ENCODE measurements at regions not wholly inside any gene's neighbourhood (a gene's known extent, or its start where the extent isn't known, plus 50 kb on each side); places are given as distances from the start of the nearest gene placed in this dataset.

GRCh38 chr11:34812905-34813576 is 103.1 kb downstream of the APIP start:
- intact Hi-C loops (cut with DNase I, micrococcal nuclease), result no loop called here
- Histone ChIP-seq H3K4me1 (ENCODE audit: insufficient read depth, low read length) (no peaks in the 10 kb centered on the region), H3K9me3 (ENCODE audit: control insufficient read depth in 1 of 2, insufficient read depth in 1 of 2, low read length in 2 of 2) (peaks cover 4 to 20% of the 10 kb centered on the region in 2 experiments), H3K27ac (ENCODE audit: low read depth in 1 of 2, low read length in 2 of 2) (no peak overlapping the region), H3K27me3 (ENCODE audit: control insufficient read depth in 1 of 2, insufficient read depth in 2 of 2, low read length in 2 of 2) (peaks cover 0 to 8% of the 10 kb centered on the region in 2 experiments), H3K4me3 (ENCODE audit: low read length) (no peak overlapping the region), H3K36me3 (ENCODE audit: insufficient read depth, low read length) (no peaks in the 10 kb centered on the region)
- ChIA-PET POLR2A (no interaction called here), CTCF (no interaction called here)
- no peak overlapping the region for H3K4me3 Mint-ChIP-seq
- DNase-seq (no peak), ATAC-seq (ENCODE audit: poor library complexity) (no peak)
- H3K36me3 Mint-ChIP-seq (ENCODE audit: low read depth), result no peaks in the 10 kb centered on the region
- no peak for TF ChIP-seq CTCF (IDR thresholded peaks at IDR 0.05)
- H3K27ac Mint-ChIP-seq, result no peak overlapping the region
- H3K4me1 Mint-ChIP-seq (ENCODE audit: low read depth), result no peaks in the 10 kb centered on the region
- H3K27me3 Mint-ChIP-seq, result peaks cover 12% of the 10 kb centered on the region
- H3K9me3 Mint-ChIP-seq, result peaks cover 32% of the 10 kb centered on the region

GRCh38 chr11:34811858-34812257 is 104.3 kb downstream of the APIP start:
- POLR2A ChIA-PET, result no interaction called here
- intact Hi-C loops (cut with DNase I, micrococcal nuclease), result no loop called here
- Histone ChIP-seq H3K36me3 (ENCODE audit: insufficient read depth, low read length) (no peaks in the 10 kb centered on the region), H3K4me3 (ENCODE audit: low read length) (no peak overlapping the region), H3K4me1 (ENCODE audit: insufficient read depth, low read length) (no peaks in the 10 kb centered on the region), H3K27me3 (ENCODE audit: control insufficient read depth in 1 of 2, insufficient read depth in 2 of 2, low read length in 2 of 2) (peaks cover 0 to 10% of the 10 kb centered on the region in 2 experiments), H3K27ac (ENCODE audit: low read depth in 1 of 2, low read length in 2 of 2) (no peak overlapping the region), H3K9me3 (ENCODE audit: control insufficient read depth in 1 of 2, insufficient read depth in 1 of 2, low read length in 2 of 2) (peaks cover 4 to 20% of the 10 kb centered on the region in 2 experiments)
- no peaks in the 10 kb centered on the region for H3K36me3 Mint-ChIP-seq (ENCODE audit: low read depth)
- CTCF ChIA-PET, result no interaction called here
- DNase-seq (no peak), ATAC-seq (ENCODE audit: poor library complexity) (no peak)
- peaks cover 21% of the 10 kb centered on the region for H3K27me3 Mint-ChIP-seq
- peaks cover 24% of the 10 kb centered on the region for H3K9me3 Mint-ChIP-seq
- H3K27ac Mint-ChIP-seq, result no peak overlapping the region
- H3K4me3 Mint-ChIP-seq, result no peak overlapping the region
- H3K4me1 Mint-ChIP-seq (ENCODE audit: low read depth), result no peaks in the 10 kb centered on the region
- no peak for TF ChIP-seq CTCF (IDR thresholded peaks at IDR 0.05)

GRCh38 chr11:34810107-34810562 is 106.0 kb downstream of the APIP start:
- H3K27ac Mint-ChIP-seq, result no peak overlapping the region
- no peak for ATAC-seq (ENCODE audit: poor library complexity)
- no peak overlapping the region for H3K4me3 ChIP-seq (ENCODE audit: low read length)
- H3K27me3 Mint-ChIP-seq, result peaks cover 34% of the 10 kb centered on the region
- no peak for TF ChIP-seq CTCF (IDR thresholded peaks at IDR 0.05)
- intact Hi-C loops (cut with DNase I, micrococcal nuclease), result no loop called here
- no peaks in the 10 kb centered on the region for H3K4me1 ChIP-seq (ENCODE audit: insufficient read depth, low read length)
- POLR2A ChIA-PET, result no interaction called here
- H3K9me3 ChIP-seq (ENCODE audit: control insufficient read depth in 1 of 2, insufficient read depth in 1 of 2, low read length in 2 of 2), result peaks cover 4 to 20% of the 10 kb centered on the region in 2 experiments
- H3K4me1 Mint-ChIP-seq (ENCODE audit: low read depth), result no peaks in the 10 kb centered on the region
- H3K27ac ChIP-seq (ENCODE audit: low read depth in 1 of 2, low read length in 2 of 2), result no peak overlapping the region
- H3K27me3 ChIP-seq (ENCODE audit: control insufficient read depth in 1 of 2, insufficient read depth in 2 of 2, low read length in 2 of 2), result peaks cover 0 to 18% of the 10 kb centered on the region in 2 experiments
- H3K36me3 Mint-ChIP-seq (ENCODE audit: low read depth), result no peaks in the 10 kb centered on the region
- H3K36me3 ChIP-seq (ENCODE audit: insufficient read depth, low read length), result no peaks in the 10 kb centered on the region
- peaks cover 24% of the 10 kb centered on the region for H3K9me3 Mint-ChIP-seq
- no peak for DNase-seq
- H3K4me3 Mint-ChIP-seq, result no peak overlapping the region
- CTCF ChIA-PET, result no interaction called here

Measured in CD4-positive, alpha-beta T cell (primary cell).